HG02840 (cell line): ENCODE measurements at regions not wholly inside any gene's neighbourhood (a gene's known extent, or its start where the extent isn't known, plus 50 kb on each side); places are given as distances from the start of the nearest gene placed in this dataset.
"Not testable (repeated sequence)": the region's sequence is repeated elsewhere in the genome, so short reads cannot be mapped to it uniquely, and the experiment has no call there.

Experiments
- ATAC-seq: cut with Tn5 transposase; IDR thresholded peaks from one replicate; pipeline ENCODE4 v1.9.1; 2021; ENCODE audit warnings: mild to moderate bottlenecking, moderate library complexity, moderate number of reproducible peaks; ENCODE audit not compliant: unreplicated experiment, low FRiP score

- ATAC-seq, result no peak
These were observed 595.3 kb downstream of the PSAT1 start for GRCh38 chr9:78892182-78892581.

- no peak for ATAC-seq
These were observed 595.8 kb downstream of the PSAT1 start for GRCh38 chr9:78892769-78893168.

GRCh38 chr9:78893774-78894401 lies 597.0 kb downstream of the PSAT1 start:
- no peak for ATAC-seq

- no peak for ATAC-seq
These were observed 599.6 kb downstream of the PSAT1 start for GRCh38 chr9:78896479-78896878.

GRCh38 chr9:78898234-78898633 lies 601.3 kb downstream of the PSAT1 start:
- no peak for ATAC-seq

- no peak for ATAC-seq
These were observed 602.1 kb downstream of the PSAT1 start for GRCh38 chr9:78899006-78899405.

GRCh38 chr9:78900500-78900899 lies 603.6 kb downstream of the PSAT1 start:
- no peak for ATAC-seq

- no peak for ATAC-seq
These were observed 605.1 kb downstream of the PSAT1 start for GRCh38 chr9:78902051-78902450.

- ATAC-seq, result no peak
These were observed 606.7 kb downstream of the PSAT1 start for GRCh38 chr9:78903581-78903980.

- ATAC-seq, result no peak
These were observed 607.8 kb downstream of the PSAT1 start for GRCh38 chr9:78904686-78905085.

GRCh38 chr9:78905387-78905786 lies 608.5 kb downstream of the PSAT1 start:
- ATAC-seq, result no peak

GRCh38 chr9:78905986-78906755 lies 609.2 kb downstream of the PSAT1 start:
- no peak for ATAC-seq

- no peak for ATAC-seq
These were observed 612.6 kb downstream of the PSAT1 start for GRCh38 chr9:78909566-78909965.

GRCh38 chr9:78916884-78917283 lies 620.0 kb downstream of the PSAT1 start:
- not testable (repeated sequence) for ATAC-seq

GRCh38 chr9:78918976-78919375 lies 622.1 kb downstream of the PSAT1 start:
- no peak for ATAC-seq

GRCh38 chr9:78919701-78920100 lies 622.8 kb downstream of the PSAT1 start:
- no peak for ATAC-seq

GRCh38 chr9:78921341-78921740 lies 624.4 kb downstream of the PSAT1 start:
- ATAC-seq, result no peak

- ATAC-seq, result no peak
These were observed 627.2 kb downstream of the PSAT1 start for GRCh38 chr9:78923966-78924659.

- ATAC-seq, result no peak
These were observed 630.4 kb downstream of the PSAT1 start for GRCh38 chr9:78927099-78927940.

GRCh38 chr9:78928625-78929405 lies 631.9 kb downstream of the PSAT1 start:
- no peak for ATAC-seq
